ENCODE measurements at regions not wholly inside any gene's neighbourhood (a gene's known extent, or its start where the extent isn't known, plus 50 kb on each side); places are given as distances from the start of the nearest gene placed in this dataset.

- DNase-seq (ENCODE audit: low spot score): no peak
Observed at GRCh38 chr10:31583293-31583692, 264.3 kb downstream of the ZEB1 start.

- no peak for DNase-seq (ENCODE audit: low spot score)
Observed at GRCh38 chr10:31582365-31583052, 263.5 kb downstream of the ZEB1 start.

- DNase-seq (ENCODE audit: low spot score): no peak
Observed at GRCh38 chr10:31581741-31582323, 262.8 kb downstream of the ZEB1 start.

GRCh38 chr10:31580646-31581045 is 261.6 kb downstream of the ZEB1 start:
- DNase-seq (ENCODE audit: low spot score): no peak

Data from COLO829 (cell line).